ENCODE measurements at regions not wholly inside any gene's neighbourhood (a gene's known extent, or its start where the extent isn't known, plus 50 kb on each side); places are given as distances from the start of the nearest gene placed in this dataset.
A peak's percentile ranks its signal among the peaks of the same experiment; 100 is the strongest.

DNA sequence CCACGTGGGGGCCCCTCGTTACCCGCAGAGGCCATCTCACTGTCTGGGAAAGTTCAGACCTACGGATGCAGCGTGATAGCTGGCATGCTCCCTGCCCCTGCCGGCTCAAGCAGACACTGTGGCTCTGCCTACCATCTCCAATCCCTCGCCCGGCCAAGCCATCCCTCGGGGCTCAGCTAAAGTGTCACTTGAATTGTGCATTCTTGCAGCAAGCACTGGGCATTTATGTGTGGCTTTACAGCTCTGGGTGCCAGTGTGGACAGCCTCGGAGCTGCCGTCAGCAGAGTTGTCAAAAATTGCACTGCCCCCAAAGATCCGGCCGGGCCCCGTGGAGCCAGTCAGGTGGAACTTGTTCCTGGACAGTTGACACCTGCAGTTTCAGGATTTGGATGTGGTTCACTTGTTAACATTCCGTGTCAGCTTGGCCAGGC lies 75.0 kb upstream of the FGF3 start:
- Histone ChIP-seq H3K4me1 (ENCODE audit: control insufficient read depth, insufficient read depth, low read depth, low read length) (no peaks in the 10 kb centered on the region), H3K23ac (ENCODE audit: low read length in 2 of 2) (no peak overlapping the region), H2BK5ac (ENCODE audit: low read depth, low read length, poor library complexity, severe bottlenecking) (no peak overlapping the region), H4K8ac (ENCODE audit: low read length) (no peak overlapping the region), H3K14ac (ENCODE audit: low read length in 2 of 2) (no peak overlapping the region), H3K9me3 (ENCODE audit: control insufficient read depth, low read length) (no peaks in the 10 kb centered on the region), H2BK12ac (ENCODE audit: low read length in 2 of 2) (no peak overlapping the region), H3K4ac (ENCODE audit: low read depth in 1 of 2, low read length in 2 of 2) (no peak overlapping the region), H3K27me3 (ENCODE audit: control insufficient read depth in 1 of 2, insufficient read depth in 1 of 2, low read length in 2 of 2) (peaks cover 65 to 88% of the 10 kb centered on the region in 2 experiments), H2BK120ac (ENCODE audit: low read depth, low read length) (no peak overlapping the region), H3K4me3 (ENCODE audit: insufficient read depth in 1 of 2, low read depth in 1 of 2, low read length in 2 of 2) (no peak overlapping the region), H3K18ac (ENCODE audit: low read depth in 1 of 2, low read length in 2 of 2) (no peak overlapping the region), H3K9ac (ENCODE audit: low read length) (no peak overlapping the region), H2BK15ac (ENCODE audit: low read depth, poor library complexity, severe bottlenecking) (no peak overlapping the region), H3K79me1 (replicated peaks; ENCODE audit: low read length, poor library complexity, severe bottlenecking) (no peaks in the 10 kb centered on the region), H2AFZ (ENCODE audit: low read depth, low read length) (no peak overlapping the region), H3K4me2 (ENCODE audit: low read length, poor library complexity, severe bottlenecking) (peak overlapping the region; percentile 6), H3K27ac (ENCODE audit: low read length, poor library complexity, severe bottlenecking) (no peak overlapping the region), H4K91ac (ENCODE audit: low read length) (no peak overlapping the region), H3K36me3 (ENCODE audit: control insufficient read depth in 1 of 2, insufficient read depth in 2 of 2, low read depth in 1 of 2, low read length in 2 of 2) (no peaks in the 10 kb centered on the region), H2AK5ac (ENCODE audit: low read length, severe bottlenecking) (no peak overlapping the region)
- DNase-seq, result no peak
- WGBS, result 86% methylated on average over 15 of the region's 15 CpGs

DNA sequence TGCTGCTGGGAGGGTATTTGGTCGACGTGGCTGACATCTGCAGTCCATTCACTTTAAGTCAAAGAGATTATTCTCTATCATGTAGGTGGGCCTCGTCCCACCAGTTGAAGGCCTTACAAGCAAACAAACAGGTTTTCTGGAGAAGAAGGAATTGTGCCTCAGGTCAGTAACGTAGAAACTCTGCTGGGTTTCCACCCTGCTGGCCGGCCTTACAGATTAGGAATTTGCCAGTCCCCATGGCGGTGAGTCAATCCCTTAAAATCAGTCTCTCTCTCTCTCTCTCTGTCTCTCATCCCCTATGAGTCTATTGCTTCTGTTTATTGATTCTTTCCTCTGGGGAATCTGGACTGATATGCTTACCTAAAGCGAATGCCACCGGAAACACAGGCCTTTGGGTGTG lies 75.4 kb upstream of the FGF3 start:
- Histone ChIP-seq H2BK5ac (ENCODE audit: low read depth, low read length, poor library complexity, severe bottlenecking) (no peak overlapping the region), H3K27me3 (ENCODE audit: control insufficient read depth in 1 of 2, insufficient read depth in 1 of 2, low read length in 2 of 2) (peaks cover 60 to 85% of the 10 kb centered on the region in 2 experiments), H3K27ac (ENCODE audit: low read length, poor library complexity, severe bottlenecking) (no peak overlapping the region), H2BK15ac (ENCODE audit: low read depth, poor library complexity, severe bottlenecking) (no peak overlapping the region), H2AFZ (ENCODE audit: low read depth, low read length) (no peak overlapping the region), H4K8ac (ENCODE audit: low read length) (no peak overlapping the region), H2AK5ac (ENCODE audit: low read length, severe bottlenecking) (no peak overlapping the region), H3K18ac (ENCODE audit: low read depth in 1 of 2, low read length in 2 of 2) (no peak overlapping the region), H3K23ac (ENCODE audit: low read length in 2 of 2) (no peak overlapping the region), H3K14ac (ENCODE audit: low read length in 2 of 2) (no peak overlapping the region), H2BK12ac (ENCODE audit: low read length in 2 of 2) (no peak overlapping the region), H3K4me1 (ENCODE audit: control insufficient read depth, insufficient read depth, low read depth, low read length) (no peaks in the 10 kb centered on the region), H3K9me3 (ENCODE audit: control insufficient read depth, low read length) (no peaks in the 10 kb centered on the region), H2BK120ac (ENCODE audit: low read depth, low read length) (no peak overlapping the region), H3K4ac (ENCODE audit: low read depth in 1 of 2, low read length in 2 of 2) (no peak overlapping the region), H3K79me1 (replicated peaks; ENCODE audit: low read length, poor library complexity, severe bottlenecking) (no peaks in the 10 kb centered on the region), H3K9ac (ENCODE audit: low read length) (no peak overlapping the region), H3K4me2 (ENCODE audit: low read length, poor library complexity, severe bottlenecking) (peak overlapping the region; percentile 6), H3K4me3 (ENCODE audit: insufficient read depth in 1 of 2, low read depth in 1 of 2, low read length in 2 of 2) (no peak overlapping the region), H3K36me3 (ENCODE audit: control insufficient read depth in 1 of 2, insufficient read depth in 2 of 2, low read depth in 1 of 2, low read length in 2 of 2) (no peaks in the 10 kb centered on the region), H4K91ac (ENCODE audit: low read length) (no peak overlapping the region)
- no peak for DNase-seq
- WGBS, result 84% methylated on average over 8 of the region's 8 CpGs

DNA sequence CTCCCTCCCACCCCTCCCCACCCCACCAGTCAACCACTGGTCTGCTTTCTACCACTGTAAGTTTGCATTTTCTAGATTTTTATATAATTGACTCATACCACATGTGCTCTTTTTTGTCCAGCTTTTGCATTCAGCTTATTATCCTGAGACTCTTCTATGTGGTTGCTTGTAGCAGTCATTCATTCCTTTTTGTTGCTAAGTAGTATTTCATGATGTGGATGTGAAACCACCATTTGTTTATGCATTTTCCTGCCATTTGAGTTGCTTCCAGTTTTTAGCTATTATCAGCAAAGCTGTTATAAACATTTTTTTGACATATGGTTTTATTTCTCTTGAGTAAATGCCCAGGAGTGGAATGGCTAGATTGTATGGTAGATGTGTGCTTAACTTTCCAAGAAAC lies 77.0 kb upstream of the FGF3 start:
- no peak overlapping the region for H2BK12ac ChIP-seq (ENCODE audit: low read length in 2 of 2)
- H3K23ac ChIP-seq (ENCODE audit: low read length in 2 of 2), result no peak overlapping the region
- peaks cover 44 to 69% of the 10 kb centered on the region in 2 experiments for H3K27me3 ChIP-seq (ENCODE audit: control insufficient read depth in 1 of 2, insufficient read depth in 1 of 2, low read length in 2 of 2)
- no peak overlapping the region for H2BK120ac ChIP-seq (ENCODE audit: low read depth, low read length)
- H3K36me3 ChIP-seq (ENCODE audit: control insufficient read depth in 1 of 2, insufficient read depth in 2 of 2, low read depth in 1 of 2, low read length in 2 of 2), result no peaks in the 10 kb centered on the region
- H4K91ac ChIP-seq (ENCODE audit: low read length), result no peak overlapping the region
- no peak overlapping the region for H2BK15ac ChIP-seq (ENCODE audit: low read depth, poor library complexity, severe bottlenecking)
- no peak overlapping the region for H3K9ac ChIP-seq (ENCODE audit: low read length)
- H4K8ac ChIP-seq (ENCODE audit: low read length), result no peak overlapping the region
- no peaks in the 10 kb centered on the region for H3K9me3 ChIP-seq (ENCODE audit: control insufficient read depth, low read length)
- H3K18ac ChIP-seq (ENCODE audit: low read depth in 1 of 2, low read length in 2 of 2), result no peak overlapping the region
- H3K4me2 ChIP-seq (ENCODE audit: low read length, poor library complexity, severe bottlenecking), result no peak overlapping the region
- H2BK5ac ChIP-seq (ENCODE audit: low read depth, low read length, poor library complexity, severe bottlenecking), result no peak overlapping the region
- H3K4me1 ChIP-seq (ENCODE audit: control insufficient read depth, insufficient read depth, low read depth, low read length), result peaks cover 7% of the 10 kb centered on the region
- H3K4me3 ChIP-seq (ENCODE audit: insufficient read depth in 1 of 2, low read depth in 1 of 2, low read length in 2 of 2), result no peak overlapping the region
- H3K27ac ChIP-seq (ENCODE audit: low read length, poor library complexity, severe bottlenecking), result no peak overlapping the region
- H3K4ac ChIP-seq (ENCODE audit: low read depth in 1 of 2, low read length in 2 of 2), result no peak overlapping the region
- no peak overlapping the region for H3K14ac ChIP-seq (ENCODE audit: low read length in 2 of 2)
- H2AK5ac ChIP-seq (ENCODE audit: low read length, severe bottlenecking), result no peak overlapping the region
- H2AFZ ChIP-seq (ENCODE audit: low read depth, low read length), result no peak overlapping the region
- H3K79me1 ChIP-seq (replicated peaks; ENCODE audit: low read length, poor library complexity, severe bottlenecking), result no peaks in the 10 kb centered on the region
- peak; percentile 37 for DNase-seq

DNA sequence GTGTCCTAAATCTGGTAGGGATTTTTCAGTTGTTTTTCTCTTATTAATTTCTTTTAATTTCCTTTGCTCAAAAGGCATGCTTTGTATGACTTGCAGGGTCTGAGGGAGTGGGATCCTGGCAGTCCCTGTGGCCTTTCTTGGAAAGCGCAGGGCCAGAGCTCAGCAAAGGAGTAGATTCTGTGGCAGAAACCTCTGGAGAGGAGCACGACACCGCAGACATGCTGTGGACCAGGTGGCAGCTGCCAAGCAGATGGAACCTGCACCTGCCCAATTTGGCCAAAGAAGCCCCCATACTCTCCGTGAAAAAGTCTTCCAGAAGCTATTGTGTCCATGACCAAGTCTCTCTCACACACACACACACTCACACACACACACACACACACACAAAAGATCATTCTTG lies 78.9 kb upstream of the FGF3 start:
- Histone ChIP-seq H2BK15ac (ENCODE audit: low read depth, poor library complexity, severe bottlenecking) (no peak overlapping the region), H2BK12ac (ENCODE audit: low read length in 2 of 2) (no peak overlapping the region), H3K36me3 (ENCODE audit: control insufficient read depth in 1 of 2, insufficient read depth in 2 of 2, low read depth in 1 of 2, low read length in 2 of 2) (no peaks in the 10 kb centered on the region), H3K18ac (ENCODE audit: low read depth in 1 of 2, low read length in 2 of 2) (no peak overlapping the region), H3K27me3 (ENCODE audit: control insufficient read depth in 1 of 2, insufficient read depth in 1 of 2, low read length in 2 of 2) (peaks cover 28 to 53% of the 10 kb centered on the region in 2 experiments), H3K4me1 (ENCODE audit: control insufficient read depth, insufficient read depth, low read depth, low read length) (peaks cover 7% of the 10 kb centered on the region), H3K4me2 (ENCODE audit: low read length, poor library complexity, severe bottlenecking) (no peak overlapping the region), H3K9ac (ENCODE audit: low read length) (no peak overlapping the region), H3K4ac (ENCODE audit: low read depth in 1 of 2, low read length in 2 of 2) (no peak overlapping the region), H3K9me3 (ENCODE audit: control insufficient read depth, low read length) (no peaks in the 10 kb centered on the region), H3K14ac (ENCODE audit: low read length in 2 of 2) (no peak overlapping the region), H4K8ac (ENCODE audit: low read length) (no peak overlapping the region), H3K27ac (ENCODE audit: low read length, poor library complexity, severe bottlenecking) (no peak overlapping the region), H2BK120ac (ENCODE audit: low read depth, low read length) (no peak overlapping the region), H3K4me3 (ENCODE audit: insufficient read depth in 1 of 2, low read depth in 1 of 2, low read length in 2 of 2) (no peak overlapping the region), H2AFZ (ENCODE audit: low read depth, low read length) (no peak overlapping the region), H3K79me1 (replicated peaks; ENCODE audit: low read length, poor library complexity, severe bottlenecking) (no peaks in the 10 kb centered on the region), H3K23ac (ENCODE audit: low read length in 2 of 2) (no peak overlapping the region), H4K91ac (ENCODE audit: low read length) (no peak overlapping the region), H2BK5ac (ENCODE audit: low read depth, low read length, poor library complexity, severe bottlenecking) (no peak overlapping the region), H2AK5ac (ENCODE audit: low read length, severe bottlenecking) (no peak overlapping the region)
- DNase-seq, result no peak
- 82% methylated on average over 3 of the region's 4 CpGs for WGBS
